ENCODE measurements at regions not wholly inside any gene's neighbourhood (a gene's known extent, or its start where the extent isn't known, plus 50 kb on each side); places are given as distances from the start of the nearest gene placed in this dataset.

DNA sequence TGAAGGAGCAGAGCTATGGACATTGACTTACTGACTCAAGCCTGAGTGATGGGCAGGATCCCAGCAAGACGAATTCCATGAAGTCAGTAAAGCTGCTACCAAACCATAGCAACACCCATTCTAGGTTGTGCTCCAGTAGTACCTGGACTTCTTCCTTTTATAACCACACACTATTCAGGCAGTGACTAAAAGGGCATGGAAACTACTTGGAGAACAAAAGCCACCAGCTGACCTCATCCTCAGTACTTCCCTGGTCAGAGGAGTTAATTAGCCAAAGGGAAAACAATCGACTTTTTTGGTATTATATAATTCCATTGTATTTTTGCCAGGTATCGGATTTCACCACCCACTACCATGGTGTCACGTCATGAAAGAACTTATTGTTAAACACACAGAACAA lies 237.1 kb downstream of the TTC32 start:
- TF ChIP-seq, protein P1, sequence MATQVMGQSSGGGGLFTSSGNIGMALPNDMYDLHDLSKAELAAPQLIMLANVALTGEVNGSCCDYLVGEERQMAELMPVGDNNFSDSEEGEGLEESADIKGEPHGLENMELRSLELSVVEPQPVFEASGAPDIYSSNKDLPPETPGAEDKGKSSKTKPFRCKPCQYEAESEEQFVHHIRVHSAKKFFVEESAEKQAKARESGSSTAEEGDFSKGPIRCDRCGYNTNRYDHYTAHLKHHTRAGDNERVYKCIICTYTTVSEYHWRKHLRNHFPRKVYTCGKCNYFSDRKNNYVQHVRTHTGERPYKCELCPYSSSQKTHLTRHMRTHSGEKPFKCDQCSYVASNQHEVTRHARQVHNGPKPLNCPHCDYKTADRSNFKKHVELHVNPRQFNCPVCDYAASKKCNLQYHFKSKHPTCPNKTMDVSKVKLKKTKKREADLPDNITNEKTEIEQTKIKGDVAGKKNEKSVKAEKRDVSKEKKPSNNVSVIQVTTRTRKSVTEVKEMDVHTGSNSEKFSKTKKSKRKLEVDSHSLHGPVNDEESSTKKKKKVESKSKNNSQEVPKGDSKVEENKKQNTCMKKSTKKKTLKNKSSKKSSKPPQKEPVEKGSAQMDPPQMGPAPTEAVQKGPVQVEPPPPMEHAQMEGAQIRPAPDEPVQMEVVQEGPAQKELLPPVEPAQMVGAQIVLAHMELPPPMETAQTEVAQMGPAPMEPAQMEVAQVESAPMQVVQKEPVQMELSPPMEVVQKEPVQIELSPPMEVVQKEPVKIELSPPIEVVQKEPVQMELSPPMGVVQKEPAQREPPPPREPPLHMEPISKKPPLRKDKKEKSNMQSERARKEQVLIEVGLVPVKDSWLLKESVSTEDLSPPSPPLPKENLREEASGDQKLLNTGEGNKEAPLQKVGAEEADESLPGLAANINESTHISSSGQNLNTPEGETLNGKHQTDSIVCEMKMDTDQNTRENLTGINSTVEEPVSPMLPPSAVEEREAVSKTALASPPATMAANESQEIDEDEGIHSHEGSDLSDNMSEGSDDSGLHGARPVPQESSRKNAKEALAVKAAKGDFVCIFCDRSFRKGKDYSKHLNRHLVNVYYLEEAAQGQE (IDR thresholded peaks at IDR 0.05; ENCODE audit: insufficient read depth in 1 of 2, low read depth in 2 of 2, low read length in 1 of 2), result no peak
- no peak for TF ChIP-seq TCF7L2 (IDR thresholded peaks at IDR 0.05; ENCODE audit: low read depth, low read length)
- ATAC-seq, result no peak
- H3K27me3 ChIP-seq (ENCODE audit: control insufficient read depth, insufficient read depth, low read length), result no peaks in the 10 kb centered on the region
- H3K9me3 ChIP-seq (ENCODE audit: control insufficient read depth, insufficient read depth, low read depth, low read length), result no peaks in the 10 kb centered on the region
- ChIA-PET POLR2A (no interaction called here), CTCF (interaction anchor here (0.6 kb wide), 1 partner anchor 165 kb away, joined by 8 read pairs; no protein-coding TSS in a partner anchor)
- no peaks in the 10 kb centered on the region for H3K36me3 ChIP-seq (ENCODE audit: control insufficient read depth, insufficient read depth, low read length)
- BruUV-seq (replicated peaks), result no TSS peak
- no peak for DNase-seq (ENCODE audit: low read depth, low spot score)
- intact Hi-C loops (cut with micrococcal nuclease; ENCODE audit: unreplicated experiment), result no loop called here
- peaks cover 4% of the 10 kb centered on the region; the same call in 1 of the 2 replicates for H3K4me1 ChIP-seq (ENCODE audit: control insufficient read depth, insufficient read depth, low read length)
- in situ Hi-C loops (cut with HindIII; ENCODE audit: low pct_unique_long_range_greater_than_20kb, low sequenced_read_pairs), result no loop called here
- H3K27ac ChIP-seq (ENCODE audit: low read length), result no peak overlapping the region
- no peak overlapping the region for H3K4me3 ChIP-seq (ENCODE audit: low read depth in 2 of 2, low read length in 2 of 2)

DNA sequence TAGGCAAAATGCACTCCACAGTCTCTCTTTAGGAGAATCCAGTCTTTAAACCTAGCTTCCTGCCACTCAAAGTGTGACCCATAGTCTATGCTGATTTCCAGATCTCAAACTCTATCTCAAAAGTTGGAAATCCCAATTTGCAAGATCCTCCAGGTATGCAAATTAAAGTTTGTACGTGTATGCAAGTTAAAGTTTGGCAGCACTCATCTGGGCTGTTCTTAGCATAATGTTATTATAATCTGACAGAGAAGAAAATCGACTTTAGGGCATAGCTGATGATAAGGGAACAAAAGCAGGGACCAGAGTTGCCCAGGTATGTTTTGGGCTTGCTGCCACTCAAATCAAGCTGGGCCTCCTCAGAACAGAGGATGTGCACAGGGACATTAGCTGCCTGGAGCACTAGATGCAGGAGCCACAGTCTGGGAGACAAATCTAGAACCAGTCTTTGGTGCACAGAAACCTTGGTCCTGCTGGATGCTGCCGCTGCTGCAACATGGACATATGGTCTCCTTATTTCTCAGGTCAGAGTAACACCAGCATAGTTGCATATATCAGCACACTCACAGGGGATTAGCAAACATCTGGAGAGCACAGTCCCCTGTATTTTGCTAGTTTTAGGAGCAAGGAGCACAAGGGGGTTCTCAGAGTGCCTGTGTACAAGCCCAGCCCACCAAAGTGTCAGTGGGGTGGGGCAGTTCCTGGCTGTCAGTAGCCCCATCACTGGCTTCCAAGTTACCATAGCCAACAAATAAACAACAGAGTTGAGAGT lies 242.6 kb downstream of the TTC32 start:
- ChIA-PET CTCF (no interaction called here), POLR2A (no interaction called here)
- Histone ChIP-seq H3K4me1 (ENCODE audit: control insufficient read depth, insufficient read depth, low read length) (no peaks in the 10 kb centered on the region), H3K4me3 (ENCODE audit: low read depth in 2 of 2, low read length in 2 of 2) (no peak overlapping the region), H3K27ac (ENCODE audit: low read length) (no peak overlapping the region), H3K27me3 (ENCODE audit: control insufficient read depth, insufficient read depth, low read length) (no peaks in the 10 kb centered on the region), H3K36me3 (ENCODE audit: control insufficient read depth, insufficient read depth, low read length) (no peaks in the 10 kb centered on the region), H3K9me3 (ENCODE audit: control insufficient read depth, insufficient read depth, low read depth, low read length) (no peaks in the 10 kb centered on the region)
- TF ChIP-seq POLR2AphosphoS5 (IDR thresholded peaks at IDR 0.05; ENCODE audit: low read depth, low read length) (no peak), SIN3A (IDR thresholded peaks at IDR 0.05; ENCODE audit: borderline replicate concordance, insufficient read depth, low read depth, low read length) (no peak), TCF7L2 (IDR thresholded peaks at IDR 0.05; ENCODE audit: low read depth, low read length) (no peak)
- TF ChIP-seq, protein P1 (IDR thresholded peaks at IDR 0.05; ENCODE audit: insufficient read depth in 1 of 2, low read depth in 2 of 2, low read length in 1 of 2), result no peak
- TF ChIP-seq, protein P2, sequence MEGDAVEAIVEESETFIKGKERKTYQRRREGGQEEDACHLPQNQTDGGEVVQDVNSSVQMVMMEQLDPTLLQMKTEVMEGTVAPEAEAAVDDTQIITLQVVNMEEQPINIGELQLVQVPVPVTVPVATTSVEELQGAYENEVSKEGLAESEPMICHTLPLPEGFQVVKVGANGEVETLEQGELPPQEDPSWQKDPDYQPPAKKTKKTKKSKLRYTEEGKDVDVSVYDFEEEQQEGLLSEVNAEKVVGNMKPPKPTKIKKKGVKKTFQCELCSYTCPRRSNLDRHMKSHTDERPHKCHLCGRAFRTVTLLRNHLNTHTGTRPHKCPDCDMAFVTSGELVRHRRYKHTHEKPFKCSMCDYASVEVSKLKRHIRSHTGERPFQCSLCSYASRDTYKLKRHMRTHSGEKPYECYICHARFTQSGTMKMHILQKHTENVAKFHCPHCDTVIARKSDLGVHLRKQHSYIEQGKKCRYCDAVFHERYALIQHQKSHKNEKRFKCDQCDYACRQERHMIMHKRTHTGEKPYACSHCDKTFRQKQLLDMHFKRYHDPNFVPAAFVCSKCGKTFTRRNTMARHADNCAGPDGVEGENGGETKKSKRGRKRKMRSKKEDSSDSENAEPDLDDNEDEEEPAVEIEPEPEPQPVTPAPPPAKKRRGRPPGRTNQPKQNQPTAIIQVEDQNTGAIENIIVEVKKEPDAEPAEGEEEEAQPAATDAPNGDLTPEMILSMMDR (IDR thresholded peaks at IDR 0.05), result no peak
- in situ Hi-C loops (cut with HindIII; ENCODE audit: low pct_unique_long_range_greater_than_20kb, low sequenced_read_pairs), result no loop called here
- DNase-seq (ENCODE audit: low read depth, low spot score) (no peak), ATAC-seq (no peak)
- BruUV-seq (replicated peaks), result no TSS peak
- intact Hi-C loops (cut with micrococcal nuclease; ENCODE audit: unreplicated experiment), result no loop called here
